ENCODE measurements at regions not wholly inside any gene's neighbourhood (a gene's known extent, or its start where the extent isn't known, plus 50 kb on each side); places are given as distances from the start of the nearest gene placed in this dataset.

DNA sequence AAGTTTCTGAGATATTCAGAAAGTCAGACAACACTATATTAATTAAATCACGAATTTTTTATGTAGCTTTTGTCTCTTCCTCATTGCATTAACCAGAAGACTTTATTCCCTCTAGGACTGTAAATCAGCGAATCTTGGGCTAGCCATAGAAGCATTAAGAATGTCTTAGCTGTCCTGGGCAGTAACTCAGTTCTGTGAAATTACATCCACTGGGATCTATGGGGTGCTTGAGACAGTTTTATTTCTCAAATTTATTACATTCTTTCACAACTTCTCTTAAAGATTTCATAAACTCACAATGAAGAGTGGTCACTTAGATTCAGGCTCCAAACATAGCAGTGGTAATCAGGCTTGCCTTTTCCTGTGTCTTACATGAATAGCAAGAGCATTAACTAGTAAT, 1153.4 kb downstream of the CDH8 start:
- H3K27me3 ChIP-seq: no peaks in the 10 kb centered on the region
- H3K27ac ChIP-seq: no peak overlapping the region
- no peaks in the 10 kb centered on the region for H3K4me1 ChIP-seq
- no peak overlapping the region for H3K4me3 ChIP-seq
- H3K9me3 ChIP-seq: no peaks in the 10 kb centered on the region
- WGBS, 2 donors: 27 to 36% methylated on average over 2 of the region's 2 CpGs
- no peak for DNase-seq
- intact Hi-C loops (cut with DNase I; ENCODE audit: low total_unique reads): no loop called here
- no peak for TF ChIP-seq POLR2A (IDR thresholded peaks at IDR 0.05)
- no peak for TF ChIP-seq CTCF (IDR thresholded peaks at IDR 0.05)
- no peaks in the 10 kb centered on the region for H3K36me3 ChIP-seq (ENCODE audit: low read depth, missing control alignments)

- TF ChIP-seq POLR2A (IDR thresholded peaks at IDR 0.05): no peak
- no peak for TF ChIP-seq CTCF (IDR thresholded peaks at IDR 0.05)
- no peaks in the 10 kb centered on the region for H3K36me3 ChIP-seq (ENCODE audit: low read depth, missing control alignments)
- 81 to 87% methylated on average over 3 of the region's 3 CpGs for WGBS, 2 donors
- H3K4me3 ChIP-seq: no peak overlapping the region
- no peaks in the 10 kb centered on the region for H3K9me3 ChIP-seq
- intact Hi-C loops (cut with DNase I; ENCODE audit: low total_unique reads): no loop called here
- H3K4me1 ChIP-seq: no peaks in the 10 kb centered on the region
- DNase-seq: no peak
- no peak overlapping the region for H3K27ac ChIP-seq
- no peaks in the 10 kb centered on the region for H3K27me3 ChIP-seq
These were observed 1183.6 kb downstream of the CDH8 start for GRCh38 chr16:60852635-60853034.

DNA sequence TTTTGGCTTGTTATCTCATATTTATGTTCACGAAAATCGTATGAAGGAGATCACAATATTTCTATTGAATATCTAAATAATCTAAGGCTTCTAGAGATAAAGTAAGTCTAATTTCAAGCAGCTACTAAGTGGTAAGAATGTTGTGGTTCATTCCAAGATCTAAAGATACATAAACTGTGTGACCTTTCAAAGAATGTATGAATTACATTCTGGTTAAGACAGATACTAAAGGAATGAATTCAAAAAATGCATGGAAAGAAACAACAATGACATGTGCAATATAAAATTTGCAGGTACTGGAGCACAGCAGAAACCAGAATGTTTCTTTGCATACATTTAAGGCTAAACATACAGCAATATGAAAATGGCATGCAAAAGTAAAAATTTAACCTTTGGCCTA, 1214.6 kb downstream of the CDH8 start:
- no peak for DNase-seq
- Histone ChIP-seq H3K36me3 (ENCODE audit: low read depth, missing control alignments) (no peaks in the 10 kb centered on the region), H3K27ac (no peak overlapping the region), H3K4me3 (no peak overlapping the region), H3K27me3 (no peaks in the 10 kb centered on the region), H3K4me1 (no peaks in the 10 kb centered on the region), H3K9me3 (no peaks in the 10 kb centered on the region)
- intact Hi-C loops (cut with DNase I; ENCODE audit: low total_unique reads): no loop called here
- 78 to 79% methylated on average over 2 of the region's 2 CpGs for WGBS, 2 donors
- no peak for TF ChIP-seq CTCF (IDR thresholded peaks at IDR 0.05)
- no peak for TF ChIP-seq POLR2A (IDR thresholded peaks at IDR 0.05)

- no peaks in the 10 kb centered on the region for H3K9me3 ChIP-seq
- H3K27ac ChIP-seq: no peak overlapping the region
- no peaks in the 10 kb centered on the region for H3K36me3 ChIP-seq (ENCODE audit: low read depth, missing control alignments)
- WGBS, 2 donors: 66 to 73% methylated on average over 2 of the region's 2 CpGs
- TF ChIP-seq POLR2A (IDR thresholded peaks at IDR 0.05) (no peak), CTCF (IDR thresholded peaks at IDR 0.05) (no peak)
- intact Hi-C loops (cut with DNase I; ENCODE audit: low total_unique reads): no loop called here
- H3K27me3 ChIP-seq: no peaks in the 10 kb centered on the region
- no peak for DNase-seq
- no peaks in the 10 kb centered on the region for H3K4me1 ChIP-seq
- H3K4me3 ChIP-seq: no peak overlapping the region
These were observed 1215.9 kb downstream of the CDH8 start for GRCh38 chr16:60820361-60820760.

DNA sequence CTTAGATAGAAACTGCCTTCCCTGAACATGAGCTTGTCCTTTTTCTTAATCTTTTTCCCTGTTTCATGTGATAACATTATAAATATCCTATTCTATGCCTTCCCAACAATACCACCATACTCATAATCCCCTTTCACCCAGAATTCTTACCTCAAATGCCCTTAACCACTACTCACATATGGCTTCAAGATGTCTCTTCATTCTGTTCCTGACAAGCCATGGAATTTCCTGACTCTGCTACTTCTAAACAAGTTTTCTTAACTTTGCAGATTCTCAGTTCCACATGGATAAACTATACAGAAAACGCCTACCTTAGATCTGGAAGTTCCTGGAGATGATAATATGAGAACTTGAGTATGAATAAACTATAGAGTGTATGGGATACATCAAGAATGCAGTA, 1217.8 kb downstream of the CDH8 start:
- WGBS, 2 donors: 82 to 83% methylated on average over 1 of the region's 1 CpG
- Histone ChIP-seq H3K36me3 (ENCODE audit: low read depth, missing control alignments) (no peaks in the 10 kb centered on the region), H3K4me3 (no peak overlapping the region), H3K27me3 (no peaks in the 10 kb centered on the region), H3K27ac (no peak overlapping the region), H3K9me3 (no peaks in the 10 kb centered on the region), H3K4me1 (no peaks in the 10 kb centered on the region)
- DNase-seq: no peak
- intact Hi-C loops (cut with DNase I; ENCODE audit: low total_unique reads): no loop called here
- TF ChIP-seq POLR2A (IDR thresholded peaks at IDR 0.05) (no peak), CTCF (IDR thresholded peaks at IDR 0.05) (no peak)

All from testis (tissue), 2 donors.